B cell (primary cell): ENCODE measurements at regions not wholly inside any gene's neighbourhood (a gene's known extent, or its start where the extent isn't known, plus 50 kb on each side); places are given as distances from the start of the nearest gene placed in this dataset.

Experiments used
- ATAC-seq: fragments of 200-7000 bp; cut with Tn5 transposase; one replicate; pipeline ENCODE4 v1.10.0; 2021; ENCODE audit warnings: low read depth, mild to moderate bottlenecking, moderate number of reproducible peaks, moderate library complexity
- CTCF ChIA-PET: fragments of 350-600 bp; sonication (Branson Sonifier 250); formaldehyde crosslinking; loops from one replicate; lab custom pipeline; 2021; ENCODE audit warnings: antibody characterized with exemption, inconsistent platforms; lab: Charles Lee
- POLR2A ChIA-PET: fragments of 350-600 bp; sonication (Branson Sonifier 250); formaldehyde crosslinking; loops from one replicate; lab custom pipeline; 2021; ENCODE audit warnings: antibody characterized with exemption; lab: Charles Lee
- DNase-seq: peaks from one replicate; pipeline ENCODE4 v3.0.0; 2013
- H2AFZ ChIP-seq: 2 replicates; pipeline ENCODE4 v1.6.1; 2012; ENCODE audit warnings: mild to moderate bottlenecking, low read depth, low read length; ENCODE audit not compliant: insufficient read depth, poor library complexity, severe bottlenecking
- H3K27ac ChIP-seq, 2 donors: 1 replicate in 1 of 2; 2 replicates in 1 of 2; pipeline ENCODE4 v1.5.1; 2012 to 2013; ENCODE audit warnings: low read length in 2 of 2, mild to moderate bottlenecking in 2 of 2, moderate library complexity in 1 of 2
- H3K27me3 ChIP-seq, 4 experiments: fragments of 200-600 bp in 1 of 4; sonication (generic) in 1 of 4; replicated peaks in 1 of 4; 1 replicate in 2 of 4; 2 replicates in 2 of 4; pipeline versions ENCODE4 v1.6.1 to v1.7.0; 2013 to 2016; ENCODE audit warnings: low read length in 3 of 4, mild to moderate bottlenecking in 2 of 4, mixed read lengths in 1 of 4, moderate library complexity in 1 of 4; ENCODE audit not compliant: insufficient read depth in 4 of 4, control insufficient read depth in 3 of 4; ENCODE audit errors: control extremely low read depth in 1 of 4
- H3K36me3 ChIP-seq, 2 experiments: replicated peaks in 1 of 2; 1 replicate in 1 of 2; 2 replicates in 1 of 2; pipeline versions ENCODE4 v1.6.1 to v1.7.1; 2013; ENCODE audit warnings: low read length in 1 of 2; ENCODE audit not compliant: insufficient read depth in 2 of 2, control insufficient read depth in 1 of 2; ENCODE audit errors: control extremely low read depth in 1 of 2, extremely low read depth in 1 of 2
- H3K4me1 ChIP-seq, 2 donors: fragments of 200-600 bp in 1 of 2; sonication (generic) in 1 of 2; 1 replicate in 1 of 2; 2 replicates in 1 of 2; pipeline versions ENCODE4 v1.5.1 to v1.6.1; 2013 to 2017; ENCODE audit warnings: low read length in 2 of 2; ENCODE audit not compliant: control insufficient read depth in 2 of 2, insufficient read depth in 2 of 2
- H3K4me2 ChIP-seq: replicated peaks from 2 replicates; pipeline ENCODE3; 2012; ENCODE audit warnings: mild to moderate bottlenecking, low read depth, low read length; ENCODE audit not compliant: poor library complexity, severe bottlenecking
- H3K4me3 ChIP-seq, 5 experiments: fragments of 200-600 bp in 1 of 5; sonication (generic) in 1 of 5; 1 replicate in 3 of 5; 2 replicates in 2 of 5; pipeline versions ENCODE4 v1.5.1 to v1.7.0; 2011 to 2016; ENCODE audit warnings: low read length in 4 of 5, mild to moderate bottlenecking in 4 of 5, low read depth in 2 of 5, control low read depth in 1 of 5, moderate library complexity in 1 of 5; ENCODE audit not compliant: insufficient read depth in 1 of 5; ENCODE audit errors: control extremely low read depth in 1 of 5, extremely low read depth in 1 of 5
- H3K79me2 ChIP-seq: fragments of 200-600 bp; sonication (generic); one replicate; pipeline ENCODE4 v1.6.0; 2016; ENCODE audit warnings: low read length; ENCODE audit not compliant: control insufficient read depth, insufficient read depth
- H3K9ac ChIP-seq: fragments of 200-600 bp; sonication (generic); 2 replicates; pipeline ENCODE4 v1.6.1; 2017; ENCODE audit warnings: mild to moderate bottlenecking, low read length, moderate library complexity
- H3K9me3 ChIP-seq, 3 donors: one replicate each; pipeline versions ENCODE4 v1.6.1 to v1.7.1; 2013; ENCODE audit warnings: low read length in 2 of 3; ENCODE audit not compliant: control insufficient read depth in 2 of 3, insufficient read depth in 1 of 3; ENCODE audit errors: control extremely low read depth in 1 of 3
- H4K20me1 ChIP-seq: 2 replicates; pipeline ENCODE4 v1.6.0; 2012; ENCODE audit warnings: mild to moderate bottlenecking, low read length; ENCODE audit not compliant: insufficient read depth, control insufficient read depth, poor library complexity, severe bottlenecking
- H3K27ac Mint-ChIP-seq: one replicate; pipeline ENCODE4 v1.8.0; 2021; ENCODE audit warnings: mixed read lengths
- H3K27me3 Mint-ChIP-seq: one replicate; pipeline ENCODE4 v1.8.0; 2021; ENCODE audit warnings: mixed read lengths
- H3K4me1 Mint-ChIP-seq: one replicate; pipeline ENCODE4 v1.8.0; 2021; ENCODE audit warnings: mixed read lengths
- H3K4me3 Mint-ChIP-seq: one replicate; pipeline ENCODE4 v1.8.0; 2021; ENCODE audit warnings: mixed read lengths
- H3K9me3 Mint-ChIP-seq: one replicate; pipeline ENCODE4 v1.8.0; 2022; ENCODE audit warnings: mixed read lengths; ENCODE audit not compliant: insufficient read depth
- CTCF ChIP-seq: fragments of 200-600 bp; IDR thresholded peaks from one replicate; pipeline ENCODE4 v1.8.0; 2022; ENCODE audit warnings: antibody characterized with exemption, mild to moderate bottlenecking
- EZH2 ChIP-seq: IDR thresholded peaks from 2 replicates; pipeline ENCODE4 v1.6.1; 2012; ENCODE audit warnings: borderline replicate concordance, low read depth, mild to moderate bottlenecking, moderate library complexity, low read length; ENCODE audit not compliant: insufficient read depth, poor library complexity, severe bottlenecking
- WGBS: methylation state at CpG from one replicate; pipeline ENCODE4 v1.1.5; 2013; ENCODE audit warnings: missing lambda C conversion rate; ENCODE audit not compliant: insufficient coverage; 5-methylcytosine and 5-hydroxymethylcytosine counted together
- intact Hi-C: fragments of 100-400 bp; cut with micrococcal nuclease; formaldehyde crosslinking; loops from one replicate; pipeline ENCODE4 v1.10.0; 2022

GRCh38 chr5:20656262-20656661 is 668.3 kb upstream of the CDH18 start:
- POLR2A ChIA-PET: no interaction called here

GRCh38 chr5:20655211-20655610 is 667.2 kb upstream of the CDH18 start:
- Histone ChIP-seq H4K20me1 (no peaks in the 10 kb centered on the region), H3K4me2 (no peak overlapping the region), H3K4me3 (no peak overlapping the region), H2AFZ (no peak overlapping the region), H3K9me3 (no peaks in the 10 kb centered on the region), H3K36me3 (no peaks in the 10 kb centered on the region), H3K27me3 (no peaks in the 10 kb centered on the region), H3K79me2 (no peaks in the 10 kb centered on the region), H3K4me1 (no peaks in the 10 kb centered on the region), H3K27ac (no peak overlapping the region), H3K9ac (no peak overlapping the region)
- Mint-ChIP-seq H3K27ac (no peak overlapping the region), H3K4me1 (no peaks in the 10 kb centered on the region), H3K4me3 (no peak overlapping the region), H3K9me3 (peaks cover 8% of the 10 kb centered on the region), H3K27me3 (no peaks in the 10 kb centered on the region)
- DNase-seq (no peak), ATAC-seq (no peak)
- POLR2A ChIA-PET: no interaction called here
- intact Hi-C loops: no loop called here
- CTCF ChIA-PET: no interaction called here
- WGBS: 93% methylated on average over 4 of the region's 4 CpGs
- TF ChIP-seq CTCF (no peak), EZH2 (no peak)

More at GRCh38 chr5:20656262-20656661, 668.3 kb upstream of the CDH18 start:
- CTCF ChIA-PET: no interaction called here
- Histone ChIP-seq H3K4me2 (no peak overlapping the region), H4K20me1 (no peaks in the 10 kb centered on the region), H3K9ac (no peak overlapping the region), H3K9me3 (no peaks in the 10 kb centered on the region), H3K36me3 (no peaks in the 10 kb centered on the region), H3K4me3 (no peak overlapping the region), H2AFZ (no peak overlapping the region), H3K27ac (no peak overlapping the region), H3K27me3 (no peaks in the 10 kb centered on the region), H3K79me2 (no peaks in the 10 kb centered on the region), H3K4me1 (no peaks in the 10 kb centered on the region)
- intact Hi-C loops: no loop called here
- no peak overlapping the region for H3K4me3 Mint-ChIP-seq
- TF ChIP-seq CTCF: no peak
- TF ChIP-seq EZH2: no peak
- H3K27ac Mint-ChIP-seq: no peak overlapping the region
- H3K4me1 Mint-ChIP-seq: no peaks in the 10 kb centered on the region
- no peaks in the 10 kb centered on the region for H3K27me3 Mint-ChIP-seq
- ATAC-seq (no peak), DNase-seq (no peak)
- peaks cover 5% of the 10 kb centered on the region for H3K9me3 Mint-ChIP-seq
